Coronary artery (tissue), 2 donors: ENCODE measurements at regions not wholly inside any gene's neighbourhood (a gene's known extent, or its start where the extent isn't known, plus 50 kb on each side); places are given as distances from the start of the nearest gene placed in this dataset.

ENCODE experiments used
- DNase-seq: peaks from one replicate; pipeline ENCODE4 v3.0.0-alpha.2; 2017; ENCODE audit warnings: low spot score
- H3K27ac ChIP-seq, 2 donors: fragments of 200-600 bp; sonication (generic); one replicate each; pipeline ENCODE4 v1.5.1; 2016 to 2019
- H3K4me3 ChIP-seq: fragments of 200-600 bp; sonication (generic); 2 replicates; pipeline ENCODE4 v1.5.1; 2016; ENCODE audit warnings: mild to moderate bottlenecking, moderate library complexity
- CTCF ChIP-seq: fragments of 200-600 bp; sonication (generic); IDR thresholded peaks from one replicate; pipeline ENCODE4 v1.5.1; 2019; ENCODE audit warnings: antibody characterized with exemption

GRCh38 chr13:31067416-31068118, 94.1 kb downstream of the HSPH1 start:
- Histone ChIP-seq H3K4me3 (no peak overlapping the region), H3K27ac (no peak overlapping the region)
- no peak for DNase-seq
- no peak for TF ChIP-seq CTCF

- no peak for DNase-seq
- Histone ChIP-seq H3K27ac (no peak overlapping the region), H3K4me3 (no peak overlapping the region)
- no peak for TF ChIP-seq CTCF
Observed at GRCh38 chr13:31064636-31065035, 97.1 kb downstream of the HSPH1 start.

- no peak for TF ChIP-seq CTCF
- Histone ChIP-seq H3K4me3 (no peak overlapping the region), H3K27ac (no peak overlapping the region)
- no peak for DNase-seq
Observed at GRCh38 chr13:31063772-31064171, 97.9 kb downstream of the HSPH1 start.

- H3K27ac ChIP-seq = no peak overlapping the region
- no peak for DNase-seq
- H3K4me3 ChIP-seq = no peak overlapping the region
- no peak for TF ChIP-seq CTCF
Observed at GRCh38 chr13:31060655-31061054, 101.0 kb downstream of the HSPH1 start.

GRCh38 chr13:31060220-31060619, 101.5 kb downstream of the HSPH1 start:
- Histone ChIP-seq H3K4me3 (no peak overlapping the region), H3K27ac (no peak overlapping the region)
- TF ChIP-seq CTCF = no peak
- no peak for DNase-seq

- TF ChIP-seq CTCF = no peak
- no peak for DNase-seq
- no peak overlapping the region for H3K27ac ChIP-seq
- no peak overlapping the region for H3K4me3 ChIP-seq
Observed at GRCh38 chr13:31057403-31058033, 104.2 kb downstream of the HSPH1 start.
